ENCODE measurements at regions not wholly inside any gene's neighbourhood (a gene's known extent, or its start where the extent isn't known, plus 50 kb on each side); places are given as distances from the start of the nearest gene placed in this dataset.

DNA sequence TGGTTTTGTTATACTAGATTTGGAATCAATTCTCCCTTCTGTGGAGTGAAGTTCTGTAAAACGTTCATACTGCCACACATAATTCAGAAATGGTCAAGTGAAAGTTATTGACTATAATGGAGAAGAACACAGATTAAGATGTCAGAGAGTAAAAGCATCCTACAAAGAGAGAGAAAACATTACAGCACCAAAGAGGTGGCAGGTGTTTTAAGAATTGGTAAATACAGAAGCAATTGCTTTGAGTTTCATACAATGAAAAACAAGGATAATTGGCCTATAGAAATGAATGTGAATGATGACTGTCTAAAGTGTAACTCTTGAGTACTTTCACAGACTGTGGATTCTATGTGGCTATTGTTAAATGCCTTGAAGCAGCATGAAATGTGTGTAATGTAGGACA is 435.6 kb upstream of the SMIM31 start:
- TF ChIP-seq, protein P1, sequence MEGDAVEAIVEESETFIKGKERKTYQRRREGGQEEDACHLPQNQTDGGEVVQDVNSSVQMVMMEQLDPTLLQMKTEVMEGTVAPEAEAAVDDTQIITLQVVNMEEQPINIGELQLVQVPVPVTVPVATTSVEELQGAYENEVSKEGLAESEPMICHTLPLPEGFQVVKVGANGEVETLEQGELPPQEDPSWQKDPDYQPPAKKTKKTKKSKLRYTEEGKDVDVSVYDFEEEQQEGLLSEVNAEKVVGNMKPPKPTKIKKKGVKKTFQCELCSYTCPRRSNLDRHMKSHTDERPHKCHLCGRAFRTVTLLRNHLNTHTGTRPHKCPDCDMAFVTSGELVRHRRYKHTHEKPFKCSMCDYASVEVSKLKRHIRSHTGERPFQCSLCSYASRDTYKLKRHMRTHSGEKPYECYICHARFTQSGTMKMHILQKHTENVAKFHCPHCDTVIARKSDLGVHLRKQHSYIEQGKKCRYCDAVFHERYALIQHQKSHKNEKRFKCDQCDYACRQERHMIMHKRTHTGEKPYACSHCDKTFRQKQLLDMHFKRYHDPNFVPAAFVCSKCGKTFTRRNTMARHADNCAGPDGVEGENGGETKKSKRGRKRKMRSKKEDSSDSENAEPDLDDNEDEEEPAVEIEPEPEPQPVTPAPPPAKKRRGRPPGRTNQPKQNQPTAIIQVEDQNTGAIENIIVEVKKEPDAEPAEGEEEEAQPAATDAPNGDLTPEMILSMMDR (IDR thresholded peaks at IDR 0.05) = no peak
- TF ChIP-seq, protein P2, sequence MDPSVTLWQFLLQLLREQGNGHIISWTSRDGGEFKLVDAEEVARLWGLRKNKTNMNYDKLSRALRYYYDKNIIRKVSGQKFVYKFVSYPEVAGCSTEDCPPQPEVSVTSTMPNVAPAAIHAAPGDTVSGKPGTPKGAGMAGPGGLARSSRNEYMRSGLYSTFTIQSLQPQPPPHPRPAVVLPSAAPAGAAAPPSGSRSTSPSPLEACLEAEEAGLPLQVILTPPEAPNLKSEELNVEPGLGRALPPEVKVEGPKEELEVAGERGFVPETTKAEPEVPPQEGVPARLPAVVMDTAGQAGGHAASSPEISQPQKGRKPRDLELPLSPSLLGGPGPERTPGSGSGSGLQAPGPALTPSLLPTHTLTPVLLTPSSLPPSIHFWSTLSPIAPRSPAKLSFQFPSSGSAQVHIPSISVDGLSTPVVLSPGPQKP (IDR thresholded peaks at IDR 0.05; ENCODE audit: low read depth, low read length) = no peak
- TF ChIP-seq POLR2A (IDR thresholded peaks at IDR 0.05; ENCODE audit: low read length) = no peak
- TF ChIP-seq, protein P3, sequence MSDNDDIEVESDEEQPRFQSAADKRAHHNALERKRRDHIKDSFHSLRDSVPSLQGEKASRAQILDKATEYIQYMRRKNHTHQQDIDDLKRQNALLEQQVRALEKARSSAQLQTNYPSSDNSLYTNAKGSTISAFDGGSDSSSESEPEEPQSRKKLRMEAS (IDR thresholded peaks at IDR 0.05) = no peak
- no peak for TF ChIP-seq NFE2L2 (conservative IDR thresholded peaks at IDR 0.05; ENCODE audit: low read length)

Data from A549 (cell line).